EL (cell line): ENCODE measurements at regions not wholly inside any gene's neighbourhood (a gene's known extent, or its start where the extent isn't known, plus 50 kb on each side); places are given as distances from the start of the nearest gene placed in this dataset.

Experiments used
- DNase-seq: peaks from one replicate; pipeline ENCODE4 v3.0.0-alpha.2; 2016

DNA sequence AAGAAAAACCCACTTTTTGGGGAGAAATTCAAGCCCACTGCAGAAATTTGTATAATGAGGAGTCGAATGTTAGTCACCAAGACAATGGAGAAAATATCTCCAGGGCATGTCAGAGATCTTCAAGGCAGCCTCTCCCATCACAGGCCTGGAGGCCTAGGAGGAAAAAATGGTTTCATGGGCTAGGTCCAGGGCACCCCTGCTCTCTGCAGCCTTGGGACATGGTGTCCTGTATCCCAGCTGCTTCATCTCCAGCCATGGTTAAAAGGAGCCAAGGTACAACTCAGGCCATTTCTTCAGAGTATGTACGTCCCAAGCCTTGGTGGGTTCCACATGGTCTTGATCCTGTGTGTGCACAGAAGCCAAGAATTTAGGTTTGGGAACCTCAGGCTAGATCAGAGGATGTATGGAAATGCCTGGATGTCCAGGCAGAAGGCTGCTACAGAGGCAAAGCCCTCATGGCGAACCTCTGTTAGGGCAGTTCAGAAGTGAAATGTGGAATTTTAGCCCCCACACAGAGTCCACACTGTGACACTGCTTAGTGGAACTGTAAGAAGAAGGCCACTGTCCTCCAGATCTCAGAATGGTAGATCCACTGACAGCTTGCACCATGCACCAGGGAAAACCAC lies 561.4 kb downstream of the ISL1 start:
- DNase-seq = no peak

DNA sequence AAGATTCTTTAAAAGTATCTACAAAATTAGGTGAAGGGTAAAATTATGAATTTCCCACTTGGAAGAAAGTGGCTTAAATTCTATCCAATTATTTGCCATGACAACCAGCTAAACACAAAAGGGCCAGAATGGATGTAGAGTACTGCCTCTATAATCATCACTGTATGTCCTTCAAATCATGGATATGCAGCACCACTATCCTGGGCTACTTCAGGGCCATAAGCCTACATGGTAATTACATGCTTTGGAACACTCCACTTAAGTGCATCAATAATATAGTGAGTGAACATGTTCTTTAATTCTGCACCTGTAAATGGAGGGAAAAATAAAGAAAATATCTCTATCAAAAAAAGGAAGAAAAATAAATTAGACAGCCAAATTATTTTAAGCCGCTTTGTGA lies 575.2 kb downstream of the ISL1 start:
- DNase-seq = no peak

DNA sequence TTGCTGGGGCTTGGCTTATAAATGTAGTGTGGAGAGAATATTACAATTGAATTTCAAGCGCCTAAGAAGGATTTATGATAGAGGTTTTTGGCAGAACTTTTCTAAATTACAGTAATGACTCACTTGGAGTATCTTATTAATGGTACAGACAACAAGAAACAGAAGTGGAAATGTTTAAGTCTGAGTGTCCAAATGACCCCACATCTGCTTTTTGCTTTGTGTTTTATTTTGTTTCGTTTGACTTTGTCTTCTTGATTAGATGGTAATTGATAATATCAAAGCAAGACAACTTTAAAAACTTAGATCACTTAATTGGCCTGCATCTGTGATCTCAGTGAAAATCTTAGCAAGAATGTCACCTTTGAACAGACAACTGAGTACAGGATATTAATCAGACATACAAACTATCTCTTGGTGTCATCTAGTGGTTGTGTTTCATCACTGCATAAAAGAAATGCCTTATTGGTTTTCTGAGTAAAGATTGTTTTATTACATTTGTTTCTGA lies 577.4 kb downstream of the ISL1 start:
- peak; percentile 0 for DNase-seq

DNA sequence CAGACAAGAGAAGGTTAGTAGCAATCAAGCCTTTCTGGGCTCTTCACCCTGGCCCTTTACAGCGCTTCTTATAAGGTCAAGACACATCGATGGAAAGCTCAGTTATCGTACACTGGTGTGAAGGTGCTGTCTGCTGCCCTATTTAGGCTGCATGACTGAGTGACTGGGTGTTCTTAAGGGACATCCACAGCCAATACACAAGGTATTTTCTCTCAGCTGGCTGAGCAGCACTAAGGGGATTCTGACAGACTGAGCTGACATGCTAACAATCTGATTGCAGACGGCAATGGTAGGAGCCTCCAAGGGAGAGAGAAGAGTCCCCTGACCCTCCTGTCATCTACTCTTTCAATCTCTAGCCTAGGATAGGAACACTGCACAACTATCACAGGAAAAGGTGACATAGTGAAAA lies 577.9 kb downstream of the ISL1 start:
- no peak for DNase-seq

DNA sequence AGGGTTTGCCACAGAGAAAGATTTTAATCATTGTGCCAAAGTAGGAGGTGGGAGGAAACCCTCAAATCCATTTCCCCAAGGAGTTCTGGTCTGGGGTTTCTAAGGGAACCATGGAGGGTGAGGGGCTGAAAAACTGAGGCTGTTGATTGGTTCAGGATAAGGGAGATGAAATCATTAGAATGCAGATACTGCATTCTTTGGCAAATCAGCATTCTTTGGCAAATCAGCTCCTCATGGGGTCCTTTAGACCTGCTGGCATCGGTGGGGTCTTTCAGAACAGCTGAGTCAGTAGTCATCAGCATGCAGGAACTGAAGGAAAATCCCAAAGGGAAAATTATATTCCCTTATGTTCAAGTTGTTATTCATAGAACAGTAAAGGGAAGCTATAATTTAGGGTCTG lies 585.5 kb downstream of the ISL1 start:
- DNase-seq = no peak

DNA sequence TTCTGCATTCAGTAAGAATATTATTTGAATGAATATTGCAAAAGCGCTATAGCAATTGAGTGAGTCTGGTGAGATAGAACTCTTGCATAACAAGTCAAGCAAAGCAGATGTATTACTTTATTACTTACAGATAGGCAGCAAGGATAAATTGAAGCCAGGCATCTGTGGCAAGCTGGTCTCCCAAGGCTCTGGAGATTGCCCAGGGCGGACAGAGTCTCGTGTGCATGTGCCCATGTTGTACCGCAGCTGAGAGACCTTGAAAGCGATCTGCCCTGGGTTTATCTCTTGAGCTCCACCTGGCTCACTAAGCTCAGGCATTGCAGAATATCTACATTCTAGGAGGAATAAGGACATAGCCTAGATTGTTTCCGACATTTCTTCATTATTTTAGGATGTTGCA lies 591.6 kb downstream of the ISL1 start:
- DNase-seq = no peak

DNA sequence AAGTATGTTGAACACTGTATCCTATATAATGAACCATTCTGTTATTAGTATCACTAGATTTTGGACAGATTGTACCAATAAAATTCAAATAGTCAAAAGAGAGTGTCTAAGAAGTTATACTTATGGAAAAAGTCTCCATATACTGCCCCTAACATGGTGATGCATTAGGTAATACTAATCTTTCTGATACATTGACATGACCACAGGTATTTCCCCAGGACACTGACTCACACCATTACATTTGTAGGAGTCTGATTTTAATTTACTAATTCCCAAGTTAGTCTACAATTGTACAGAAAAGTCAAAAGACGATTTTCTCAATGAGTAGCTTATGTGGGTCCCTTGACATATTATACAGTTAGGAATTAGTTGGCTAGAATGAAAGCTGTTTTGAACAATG lies 593.8 kb downstream of the ISL1 start:
- no peak for DNase-seq

DNA sequence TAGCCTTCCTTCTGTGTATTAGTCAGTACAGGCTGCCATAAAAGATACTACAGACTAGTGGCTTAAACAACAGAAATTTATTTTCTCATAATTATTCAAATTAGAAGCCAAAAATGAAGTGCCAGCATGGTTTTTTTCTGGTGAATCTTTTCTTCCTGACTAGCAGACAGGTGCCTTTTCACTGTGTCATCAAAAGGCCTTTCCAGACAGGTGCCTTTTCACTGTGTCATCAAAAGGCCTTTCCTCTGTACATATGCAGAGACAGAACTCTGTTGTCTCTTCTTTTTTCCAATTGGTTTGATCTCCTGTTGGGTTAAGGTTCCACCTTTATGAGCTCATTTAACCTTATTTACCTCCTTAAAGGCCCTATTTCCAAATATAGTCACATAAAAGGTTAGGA lies 599.9 kb downstream of the ISL1 start:
- no peak for DNase-seq

DNA sequence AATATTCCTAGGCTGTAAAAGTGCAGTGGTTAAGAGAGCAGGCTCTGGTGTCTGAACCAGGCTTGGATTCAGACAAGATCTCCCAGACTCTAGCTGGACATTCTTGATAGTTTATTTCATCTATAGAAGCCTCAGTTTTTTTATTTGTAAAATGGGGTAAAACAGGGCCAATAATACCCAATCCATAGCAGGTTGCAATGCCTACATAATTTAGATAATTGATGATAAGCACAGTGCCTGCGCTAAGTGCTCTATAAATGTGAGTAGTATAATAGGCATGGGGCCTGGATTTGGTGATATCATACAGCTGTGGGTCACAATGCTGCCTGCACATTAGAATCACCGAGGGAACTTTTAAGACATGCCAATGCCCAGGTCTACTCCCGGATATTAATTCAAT lies 603.5 kb downstream of the ISL1 start:
- no peak for DNase-seq

DNA sequence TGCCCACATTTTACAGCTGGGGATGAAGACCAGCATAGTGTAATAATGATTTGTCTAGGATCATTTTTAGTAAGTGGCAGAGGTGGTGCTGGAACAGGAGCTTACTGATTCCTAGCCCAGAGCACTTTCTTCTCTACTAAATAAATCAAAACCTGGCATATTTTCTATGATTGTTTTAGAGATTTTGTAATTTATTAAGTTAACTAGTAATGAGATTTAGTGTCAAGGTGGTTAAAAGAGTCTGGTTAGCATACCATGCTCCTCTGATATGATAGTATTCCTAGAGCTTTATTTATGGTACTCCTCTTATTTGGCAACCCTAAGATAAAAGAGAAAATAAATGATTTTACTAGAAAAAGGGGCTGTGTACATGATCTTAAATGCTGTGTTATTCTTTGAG lies 604.0 kb downstream of the ISL1 start:
- DNase-seq = no peak

DNA sequence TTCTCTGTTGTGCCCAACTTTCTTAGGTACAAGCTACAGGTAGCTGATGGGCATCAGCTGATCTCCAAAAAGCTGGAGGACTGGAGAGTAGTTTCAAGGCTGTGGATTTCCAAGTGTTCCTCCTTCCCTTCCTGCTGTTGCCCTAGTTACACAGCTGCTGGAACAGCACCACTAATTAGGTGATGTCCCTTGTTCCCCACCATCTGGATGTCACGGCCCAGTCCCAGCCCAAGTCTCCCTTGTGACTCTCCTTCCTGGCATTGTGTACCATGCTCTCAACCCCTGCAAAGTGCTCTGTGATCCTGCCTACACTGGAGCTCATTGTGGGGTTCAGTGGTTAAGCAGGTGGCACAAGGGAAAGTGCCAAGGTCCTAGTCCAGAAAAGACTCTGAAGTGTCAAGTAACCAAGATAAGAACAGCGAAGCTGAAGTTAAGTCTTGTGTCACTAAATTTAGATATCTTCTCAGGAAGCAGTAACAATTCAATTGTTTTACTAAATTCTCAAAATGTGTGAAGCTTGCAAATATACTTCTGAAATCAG lies 604.5 kb downstream of the ISL1 start:
- DNase-seq = no peak

DNA sequence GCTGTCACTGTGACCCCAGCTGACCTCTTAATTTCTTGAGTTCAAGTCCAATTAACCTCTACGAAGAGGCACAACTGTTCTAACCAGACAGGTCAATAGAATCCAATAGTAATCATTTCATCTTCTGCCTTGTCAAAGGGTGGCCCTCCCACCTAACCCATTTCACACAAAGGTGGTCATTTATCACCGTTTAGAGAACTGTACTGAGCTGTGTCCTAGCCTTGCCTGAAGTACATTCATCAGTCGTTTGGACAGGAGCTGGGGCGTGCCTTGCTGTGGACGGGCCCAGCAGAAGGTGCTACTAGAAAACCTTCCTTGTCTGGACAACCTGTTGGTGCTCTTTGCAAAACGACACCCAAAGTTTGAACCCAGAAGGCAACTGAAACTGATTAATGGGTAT lies 605.4 kb downstream of the ISL1 start:
- DNase-seq = no peak

DNA sequence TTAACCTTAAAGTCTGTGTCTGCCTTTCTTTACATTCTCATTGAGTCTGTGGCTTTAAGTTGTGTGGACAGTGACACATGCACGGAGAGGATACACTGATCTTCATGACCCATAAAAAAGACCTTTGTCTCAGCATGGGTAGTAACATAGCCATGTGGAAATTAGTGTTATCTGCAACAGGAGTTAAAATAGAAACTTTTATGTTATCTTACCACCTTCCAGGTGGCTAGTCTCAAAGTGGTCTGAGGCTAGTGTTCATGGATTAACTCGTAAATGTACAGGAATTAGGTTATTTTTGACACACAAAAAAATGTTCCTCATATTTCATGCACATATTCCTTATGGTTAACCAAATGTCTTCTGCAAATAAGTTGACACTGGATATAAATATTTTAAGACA lies 607.0 kb downstream of the ISL1 start:
- DNase-seq = no peak

DNA sequence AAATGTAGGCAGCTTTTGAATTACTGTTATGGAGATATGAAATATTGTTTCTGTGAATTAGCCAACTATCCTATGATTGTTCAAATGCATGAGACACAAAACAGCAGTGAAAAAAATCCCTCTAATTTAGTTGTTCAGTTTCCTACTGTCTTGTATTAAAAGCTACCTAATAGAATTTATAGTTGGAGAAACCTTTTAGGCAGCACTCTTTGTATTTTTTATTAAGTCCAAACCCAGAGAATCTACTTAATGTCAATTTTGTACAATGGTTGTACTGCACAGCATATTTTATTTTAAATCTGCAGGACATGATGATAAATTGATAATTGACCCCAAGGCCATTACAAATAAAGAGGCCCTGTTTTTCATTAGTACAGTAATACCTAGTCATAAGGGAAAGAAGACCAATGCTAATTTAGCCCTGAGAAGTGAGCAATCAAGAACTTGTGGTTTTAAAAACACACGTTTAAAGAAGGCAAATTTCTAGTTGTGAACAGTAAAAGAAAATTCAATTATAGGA lies 607.5 kb downstream of the ISL1 start:
- no peak for DNase-seq

DNA sequence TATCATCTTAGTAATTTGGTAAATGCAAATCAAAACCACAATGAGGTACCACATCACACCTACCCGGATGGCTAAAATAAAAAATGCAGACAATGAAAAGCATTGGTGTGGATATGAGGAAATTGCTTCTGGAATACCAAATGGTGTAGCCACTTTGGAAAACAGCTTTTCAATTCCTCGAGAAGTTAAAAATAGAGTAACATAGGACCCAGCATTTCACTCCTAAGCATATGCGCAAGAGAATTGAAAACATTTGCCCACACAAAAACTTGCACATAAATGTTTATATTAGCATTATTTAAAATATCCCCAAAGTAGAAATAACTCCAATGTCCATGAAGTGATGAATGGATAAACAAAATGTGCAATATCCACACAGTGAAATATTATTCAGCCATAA lies 608.7 kb downstream of the ISL1 start:
- no peak for DNase-seq

DNA sequence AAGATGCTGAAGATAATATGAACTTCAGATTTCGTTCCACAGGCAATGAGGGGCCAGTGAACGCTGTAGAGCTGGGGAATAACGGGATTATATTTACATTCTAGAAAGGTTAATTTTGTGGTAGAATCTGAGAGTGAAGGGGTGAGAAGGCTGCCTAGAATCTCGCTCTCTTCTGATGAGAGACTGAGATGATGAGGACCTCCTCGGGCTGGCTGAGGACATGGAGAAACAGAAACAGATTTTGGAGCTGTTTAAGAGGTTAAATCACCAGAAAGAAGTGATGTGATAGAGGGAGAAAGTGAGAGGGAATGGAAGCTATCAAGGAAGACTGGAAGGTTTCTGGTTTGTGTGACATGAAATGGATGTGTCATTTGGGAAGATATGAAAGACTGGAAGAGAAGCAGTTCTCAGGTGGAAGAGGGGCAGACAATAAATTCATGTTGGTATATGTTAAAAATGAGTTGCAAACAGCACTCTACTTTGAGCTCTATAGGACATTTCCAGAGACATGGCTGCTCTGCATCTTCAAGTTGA lies 612.6 kb downstream of the ISL1 start:
- DNase-seq = no peak

DNA sequence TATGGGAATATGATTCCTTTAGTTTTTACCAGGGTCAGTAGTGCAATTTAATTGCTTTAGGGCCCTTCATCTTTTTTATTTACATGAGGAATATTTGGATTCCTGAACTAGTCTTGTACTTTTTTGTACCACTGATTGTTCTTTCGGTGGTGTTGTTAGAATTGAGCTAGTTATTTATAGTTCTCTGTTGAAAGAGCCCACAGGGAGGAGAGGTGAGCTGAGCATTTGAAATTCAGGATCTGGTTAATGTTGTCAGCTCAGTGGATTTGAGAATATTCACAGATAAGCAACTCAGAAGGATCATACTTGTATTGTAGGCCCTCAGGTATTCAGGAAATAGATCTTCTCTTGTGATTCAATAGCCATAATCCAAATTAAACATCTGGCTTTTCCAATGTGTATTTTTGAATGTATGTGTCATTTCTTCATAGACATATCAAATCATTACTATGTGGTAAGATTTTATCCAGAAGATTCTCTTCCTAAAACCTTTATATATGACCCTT lies 613.2 kb downstream of the ISL1 start:
- no peak for DNase-seq

DNA sequence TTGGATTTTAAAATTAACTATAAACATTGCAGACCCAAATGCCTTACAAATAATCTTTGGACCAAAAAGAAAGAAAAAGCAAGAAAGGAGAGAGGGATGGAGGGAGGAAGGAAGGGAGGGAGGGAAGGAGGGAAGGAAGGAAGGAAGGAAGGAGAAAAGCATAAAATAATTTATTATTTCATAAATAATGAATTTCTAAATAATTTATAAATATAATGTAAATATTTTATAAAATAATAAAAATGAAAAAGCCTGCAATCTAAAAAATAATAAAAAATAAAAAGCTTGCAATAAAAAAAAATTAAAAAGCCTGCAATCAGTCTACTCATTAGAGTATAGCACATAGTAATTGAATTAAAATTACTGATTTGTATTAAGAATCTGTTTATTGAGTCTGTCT lies 614.3 kb downstream of the ISL1 start:
- DNase-seq = no peak

DNA sequence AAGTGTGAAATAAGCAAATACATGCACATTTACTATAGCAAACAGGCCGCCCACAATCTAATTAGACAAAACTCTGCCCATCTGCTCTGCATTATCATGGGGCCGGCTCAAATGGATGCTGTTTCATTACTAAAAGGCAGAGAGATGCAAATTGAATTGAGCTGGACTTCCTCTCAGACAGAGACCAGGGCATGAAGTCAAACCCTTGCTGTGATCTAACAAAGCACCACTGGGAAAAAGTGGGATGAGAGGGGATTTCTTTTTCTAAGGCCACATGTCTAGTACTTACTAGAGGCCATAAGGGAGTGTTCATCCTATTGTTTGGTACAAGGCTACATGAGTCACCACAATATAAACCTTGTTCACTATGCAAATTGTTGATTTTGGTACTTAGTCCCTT lies 614.7 kb downstream of the ISL1 start:
- DNase-seq = no peak

DNA sequence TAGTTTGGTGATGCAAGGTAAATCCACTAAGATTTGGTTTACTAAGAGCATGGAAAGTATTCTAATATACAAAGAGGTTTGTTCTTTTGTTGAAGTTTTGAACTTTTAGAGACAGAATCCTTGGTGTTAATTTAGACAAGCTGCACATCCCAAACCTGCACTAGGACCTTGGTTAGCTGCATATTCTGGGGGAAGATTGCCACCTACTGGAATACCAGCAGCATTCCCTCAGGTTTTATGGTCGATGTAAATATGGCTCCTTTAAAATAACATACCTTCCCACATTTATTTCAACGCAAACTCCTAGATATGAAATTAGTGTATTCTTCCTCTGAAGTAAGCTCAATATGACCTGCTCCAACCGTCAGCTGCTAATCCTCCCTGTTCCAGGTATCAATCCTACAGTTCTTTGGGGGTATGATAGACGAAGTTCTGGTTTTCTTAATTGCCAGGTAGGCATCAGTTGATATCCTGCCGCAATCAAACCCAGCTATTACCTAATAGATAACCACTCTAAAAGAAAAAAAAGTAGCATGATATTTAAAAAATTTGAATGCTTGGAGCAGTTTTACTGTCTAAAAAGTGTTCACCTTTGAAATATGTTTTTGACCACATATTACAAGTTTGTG lies 624.1 kb downstream of the ISL1 start:
- peak; percentile 21 for DNase-seq

DNA sequence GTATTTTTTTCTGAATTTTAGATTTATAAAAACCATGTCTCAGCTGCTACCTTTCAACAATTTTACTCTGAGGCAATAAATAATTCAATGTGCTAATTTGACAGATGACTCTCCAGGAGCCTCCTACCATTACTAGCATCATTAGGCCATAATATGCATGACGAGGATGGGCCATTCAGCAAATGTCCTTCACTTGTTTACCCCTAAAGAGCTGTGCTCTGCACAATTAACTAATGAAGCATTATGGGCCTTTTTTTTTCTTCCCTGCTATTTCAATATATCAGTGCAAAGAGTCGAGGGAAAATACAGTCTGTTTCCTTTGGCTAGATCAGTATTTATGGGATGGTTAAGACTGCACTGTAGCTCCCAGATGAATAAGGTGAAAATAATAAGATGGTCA lies 627.2 kb downstream of the ISL1 start:
- no peak for DNase-seq

DNA sequence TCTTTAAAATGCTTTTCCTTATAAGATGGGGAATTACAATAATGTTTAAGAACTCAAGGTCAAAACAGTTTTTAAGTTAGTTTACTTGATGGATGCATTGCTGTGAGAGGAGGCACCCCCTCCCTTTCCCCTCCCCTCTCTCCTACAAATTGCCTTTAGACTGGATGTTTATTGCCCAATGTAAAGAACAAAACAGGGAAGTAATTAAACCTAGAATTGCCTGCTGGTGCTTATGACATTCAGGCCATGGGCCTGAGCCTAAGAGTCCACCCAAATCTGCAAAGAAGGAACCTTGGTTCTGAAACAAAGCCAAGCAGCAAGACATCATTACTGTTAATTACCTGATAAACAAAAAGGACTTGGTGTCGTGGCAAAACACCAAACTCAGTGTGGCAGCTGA lies 630.3 kb downstream of the ISL1 start:
- no peak for DNase-seq

DNA sequence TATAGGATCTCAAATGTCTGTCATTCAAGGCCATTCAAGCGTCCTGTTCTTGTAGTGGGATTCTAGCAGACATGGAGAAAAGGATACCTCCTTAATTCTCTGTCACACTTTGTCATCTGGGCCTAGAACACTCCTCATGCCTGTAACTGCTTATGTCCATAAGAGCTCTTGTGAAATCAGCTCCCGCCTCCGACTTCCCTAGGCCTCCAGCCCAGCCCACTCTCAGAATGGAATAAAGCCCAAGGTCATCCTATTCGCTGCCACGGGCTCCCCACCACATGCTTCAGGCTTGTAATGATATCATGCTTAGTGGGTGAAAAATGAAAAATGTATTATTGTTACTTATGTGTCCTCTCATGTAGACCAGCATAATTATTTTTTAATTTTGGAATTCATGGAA lies 632.5 kb downstream of the ISL1 start:
- no peak for DNase-seq

DNA sequence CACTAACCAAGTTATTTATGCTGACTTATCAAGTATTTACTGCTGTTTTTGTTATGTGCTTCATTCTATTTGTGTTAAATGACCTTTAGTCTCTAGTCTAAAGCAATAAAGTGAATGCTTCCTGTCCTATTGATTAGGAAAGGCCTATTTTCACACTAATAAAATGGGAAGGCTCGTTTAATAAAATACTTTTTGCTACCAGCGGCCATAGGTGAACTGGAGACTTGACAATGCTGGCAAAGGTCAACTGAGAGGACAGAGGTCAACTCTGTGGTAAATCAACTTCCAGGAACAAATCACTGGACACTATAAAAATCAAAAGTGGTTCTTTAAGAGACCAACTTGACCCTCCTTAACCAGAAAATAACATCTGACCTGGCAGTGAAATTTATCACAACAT lies 634.3 kb downstream of the ISL1 start:
- DNase-seq = no peak
